ENCODE measurements at regions not wholly inside any gene's neighbourhood (a gene's known extent, or its start where the extent isn't known, plus 50 kb on each side); places are given as distances from the start of the nearest gene placed in this dataset.

DNA sequence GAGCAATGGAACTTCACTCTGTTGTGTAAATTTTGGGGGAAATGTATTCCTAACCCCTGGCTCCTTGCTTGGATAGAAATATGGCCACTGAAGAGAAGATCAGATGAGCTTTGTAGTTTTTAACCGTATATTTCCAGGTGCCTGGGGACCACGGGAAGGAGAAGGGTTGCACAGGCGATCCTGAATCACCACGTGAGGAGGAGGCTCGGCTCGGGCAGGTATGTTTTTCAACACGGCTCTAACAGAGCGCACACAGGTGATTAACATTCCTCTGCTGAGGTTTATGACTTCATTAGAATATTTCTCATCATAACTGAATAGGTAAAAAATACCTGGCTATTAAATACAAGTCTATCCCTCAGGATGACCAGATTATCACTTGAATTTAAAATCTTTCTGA lies 495.0 kb upstream of the ZFHX3 start:
- TF ChIP-seq POLR2A (IDR thresholded peaks at IDR 0.05) (no peak), CTCF (IDR thresholded peaks at IDR 0.05) (no peak)
